ENCODE measurements at regions not wholly inside any gene's neighbourhood (a gene's known extent, or its start where the extent isn't known, plus 50 kb on each side); places are given as distances from the start of the nearest gene placed in this dataset.

GRCh38 chr13:84524586-84524985 lies 642.3 kb upstream of the SLITRK1 start:
- TF ChIP-seq CTCF (IDR thresholded peaks at IDR 0.05 in 8 of 11, conservative IDR thresholded peaks at IDR 0.05 in 3 of 11) (no peak), POLR2A (IDR thresholded peaks at IDR 0.05) (no peak), POLR2AphosphoS5 (IDR thresholded peaks at IDR 0.05) (no peak)
